ENCODE measurements at regions not wholly inside any gene's neighbourhood (a gene's known extent, or its start where the extent isn't known, plus 50 kb on each side); places are given as distances from the start of the nearest gene placed in this dataset.

DNA sequence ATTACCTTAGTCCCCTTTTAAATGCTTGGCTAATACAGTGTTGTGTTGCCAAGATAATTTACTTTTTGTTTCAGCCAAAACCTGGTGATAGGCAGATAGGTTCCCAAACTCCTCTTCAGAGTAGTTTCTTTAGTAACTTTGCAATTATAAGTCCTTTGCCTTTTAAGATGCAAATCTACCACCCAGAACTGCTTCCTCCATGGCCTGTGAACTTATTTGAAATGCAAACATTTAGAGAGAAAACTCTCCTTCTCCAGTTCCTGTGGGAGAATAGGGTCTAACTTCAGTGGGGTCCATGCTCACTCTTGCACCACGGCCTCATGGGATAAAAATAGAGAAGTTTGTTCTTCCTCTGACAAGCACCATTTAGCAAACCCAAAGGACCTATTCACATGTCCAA lies 1955.4 kb upstream of the CDH6 start:
- no peak for TF ChIP-seq EP300 (IDR thresholded peaks at IDR 0.05)
- no peak for TF ChIP-seq POLR2A (IDR thresholded peaks at IDR 0.05; ENCODE audit: low read depth)
- TF ChIP-seq, protein P1, sequence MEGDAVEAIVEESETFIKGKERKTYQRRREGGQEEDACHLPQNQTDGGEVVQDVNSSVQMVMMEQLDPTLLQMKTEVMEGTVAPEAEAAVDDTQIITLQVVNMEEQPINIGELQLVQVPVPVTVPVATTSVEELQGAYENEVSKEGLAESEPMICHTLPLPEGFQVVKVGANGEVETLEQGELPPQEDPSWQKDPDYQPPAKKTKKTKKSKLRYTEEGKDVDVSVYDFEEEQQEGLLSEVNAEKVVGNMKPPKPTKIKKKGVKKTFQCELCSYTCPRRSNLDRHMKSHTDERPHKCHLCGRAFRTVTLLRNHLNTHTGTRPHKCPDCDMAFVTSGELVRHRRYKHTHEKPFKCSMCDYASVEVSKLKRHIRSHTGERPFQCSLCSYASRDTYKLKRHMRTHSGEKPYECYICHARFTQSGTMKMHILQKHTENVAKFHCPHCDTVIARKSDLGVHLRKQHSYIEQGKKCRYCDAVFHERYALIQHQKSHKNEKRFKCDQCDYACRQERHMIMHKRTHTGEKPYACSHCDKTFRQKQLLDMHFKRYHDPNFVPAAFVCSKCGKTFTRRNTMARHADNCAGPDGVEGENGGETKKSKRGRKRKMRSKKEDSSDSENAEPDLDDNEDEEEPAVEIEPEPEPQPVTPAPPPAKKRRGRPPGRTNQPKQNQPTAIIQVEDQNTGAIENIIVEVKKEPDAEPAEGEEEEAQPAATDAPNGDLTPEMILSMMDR (IDR thresholded peaks at IDR 0.05) = no peak
- no peak for TF ChIP-seq POLR2AphosphoS5 (IDR thresholded peaks at IDR 0.05)
